Bronchial epithelial cell (primary cell): ENCODE measurements at regions not wholly inside any gene's neighbourhood (a gene's known extent, or its start where the extent isn't known, plus 50 kb on each side); places are given as distances from the start of the nearest gene placed in this dataset.

Experiments used
- DNase-seq: peaks from one replicate; pipeline ENCODE4 v3.0.0-alpha.2; 2010; ENCODE audit warnings: low read depth
- FAIRE-seq: peaks from 2 replicates; lab custom pipeline; 2011; peaks lifted over from hg19 to GRCh38; lab: Jason Lieb, UNC
- H3K27me3 ChIP-seq: 2 replicates; pipeline ENCODE4 v1.5.1; 2011; ENCODE audit warnings: low read length; ENCODE audit not compliant: control insufficient read depth, insufficient read depth
- H3K36me3 ChIP-seq: 2 replicates; pipeline ENCODE4 v1.5.1; 2011; ENCODE audit warnings: low read length; ENCODE audit not compliant: control insufficient read depth, insufficient read depth
- H3K4me3 ChIP-seq: 2 replicates; pipeline ENCODE4 v1.5.1; 2011; ENCODE audit warnings: mild to moderate bottlenecking, low read depth, low read length, control low read depth
- TF ChIP-seq, protein P1 (sequence below): IDR thresholded peaks from 2 replicates; pipeline ENCODE4 v1.5.1; 2011; ENCODE audit warnings: mild to moderate bottlenecking, moderate library complexity, low read length, control low read depth, inconsistent platforms; ENCODE audit not compliant: insufficient read depth, severe bottlenecking

DNA sequence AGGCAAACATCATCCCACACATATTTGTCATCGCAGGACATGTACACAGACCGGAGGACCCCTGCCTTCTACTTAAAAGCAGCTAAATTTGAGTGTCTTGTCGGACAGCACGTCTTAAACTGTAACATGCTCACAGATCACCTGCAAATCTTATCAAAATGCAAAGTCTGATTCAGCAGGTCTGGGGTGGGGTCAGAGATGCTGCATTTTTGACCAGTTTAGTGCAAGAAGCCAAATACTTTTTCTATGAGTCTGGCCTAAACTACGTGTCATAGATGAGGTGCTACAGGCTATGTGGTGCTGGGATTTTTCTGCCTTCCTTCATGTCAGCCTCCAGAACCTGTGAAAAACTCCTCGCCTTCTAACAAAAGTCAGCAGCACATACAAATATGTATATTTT lies 178.8 kb upstream of the LHX5 start:
- no peak for FAIRE-seq
- H3K4me3 ChIP-seq: no peak overlapping the region
- peak; percentile 8 for DNase-seq
- no peaks in the 10 kb centered on the region for H3K27me3 ChIP-seq
- no peaks in the 10 kb centered on the region for H3K36me3 ChIP-seq
- TF ChIP-seq, protein P1, sequence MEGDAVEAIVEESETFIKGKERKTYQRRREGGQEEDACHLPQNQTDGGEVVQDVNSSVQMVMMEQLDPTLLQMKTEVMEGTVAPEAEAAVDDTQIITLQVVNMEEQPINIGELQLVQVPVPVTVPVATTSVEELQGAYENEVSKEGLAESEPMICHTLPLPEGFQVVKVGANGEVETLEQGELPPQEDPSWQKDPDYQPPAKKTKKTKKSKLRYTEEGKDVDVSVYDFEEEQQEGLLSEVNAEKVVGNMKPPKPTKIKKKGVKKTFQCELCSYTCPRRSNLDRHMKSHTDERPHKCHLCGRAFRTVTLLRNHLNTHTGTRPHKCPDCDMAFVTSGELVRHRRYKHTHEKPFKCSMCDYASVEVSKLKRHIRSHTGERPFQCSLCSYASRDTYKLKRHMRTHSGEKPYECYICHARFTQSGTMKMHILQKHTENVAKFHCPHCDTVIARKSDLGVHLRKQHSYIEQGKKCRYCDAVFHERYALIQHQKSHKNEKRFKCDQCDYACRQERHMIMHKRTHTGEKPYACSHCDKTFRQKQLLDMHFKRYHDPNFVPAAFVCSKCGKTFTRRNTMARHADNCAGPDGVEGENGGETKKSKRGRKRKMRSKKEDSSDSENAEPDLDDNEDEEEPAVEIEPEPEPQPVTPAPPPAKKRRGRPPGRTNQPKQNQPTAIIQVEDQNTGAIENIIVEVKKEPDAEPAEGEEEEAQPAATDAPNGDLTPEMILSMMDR: no peak

DNA sequence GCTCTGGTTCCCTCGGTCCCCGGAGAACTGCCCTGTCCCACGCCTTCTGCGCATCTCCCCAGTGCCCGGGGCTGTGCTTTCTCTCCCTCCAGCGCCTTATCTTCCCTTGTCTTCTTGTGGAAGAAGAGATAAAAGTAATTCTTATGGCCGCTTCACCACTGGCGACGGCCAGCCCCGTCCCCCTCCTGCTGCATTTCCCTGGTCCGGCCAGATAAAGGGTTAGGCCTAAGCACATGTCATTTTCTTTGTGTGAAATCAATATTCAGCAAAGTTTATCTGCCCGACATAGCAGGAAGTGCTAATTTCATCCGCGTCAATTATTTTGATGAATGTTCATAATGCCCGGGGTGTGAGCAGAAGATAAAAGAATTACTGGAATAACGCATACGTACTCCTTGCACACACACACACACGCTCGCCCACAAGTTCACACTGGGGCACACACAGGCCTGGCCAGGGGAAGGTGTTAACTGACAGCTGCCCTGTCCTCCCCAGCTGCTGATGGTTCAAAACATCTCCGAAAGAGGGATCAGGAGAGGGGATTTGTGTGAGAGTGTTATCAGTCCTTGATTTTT lies 177.7 kb upstream of the LHX5 start:
- no peaks in the 10 kb centered on the region for H3K27me3 ChIP-seq
- H3K36me3 ChIP-seq: no peaks in the 10 kb centered on the region
- no peak overlapping the region for H3K4me3 ChIP-seq
- DNase-seq (no peak), FAIRE-seq (no peak)
- TF ChIP-seq, protein P1: no peak

DNA sequence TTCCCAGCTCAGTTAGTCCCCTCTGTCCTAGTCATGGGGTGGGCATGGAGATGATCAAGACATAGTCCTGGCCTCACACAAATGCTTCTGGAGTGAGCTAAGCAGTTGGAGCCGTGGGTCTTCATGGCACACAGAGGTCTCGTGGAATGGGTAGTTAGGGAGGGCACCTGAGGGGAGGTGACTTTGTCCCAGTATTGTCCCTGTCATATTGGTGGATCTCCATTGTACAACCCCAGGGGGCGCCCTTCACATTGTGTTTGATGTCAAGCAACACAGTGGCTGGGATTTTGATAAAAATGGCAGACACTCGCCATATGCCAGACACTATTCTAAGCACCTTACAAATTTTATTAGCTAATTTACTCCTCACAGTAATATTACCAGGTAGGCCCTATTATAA lies 175.4 kb upstream of the LHX5 start:
- TF ChIP-seq, protein P1: no peak
- DNase-seq (no peak), FAIRE-seq (peak; percentile 40)
- H3K4me3 ChIP-seq: no peak overlapping the region
- H3K36me3 ChIP-seq: no peaks in the 10 kb centered on the region
- H3K27me3 ChIP-seq: no peaks in the 10 kb centered on the region

DNA sequence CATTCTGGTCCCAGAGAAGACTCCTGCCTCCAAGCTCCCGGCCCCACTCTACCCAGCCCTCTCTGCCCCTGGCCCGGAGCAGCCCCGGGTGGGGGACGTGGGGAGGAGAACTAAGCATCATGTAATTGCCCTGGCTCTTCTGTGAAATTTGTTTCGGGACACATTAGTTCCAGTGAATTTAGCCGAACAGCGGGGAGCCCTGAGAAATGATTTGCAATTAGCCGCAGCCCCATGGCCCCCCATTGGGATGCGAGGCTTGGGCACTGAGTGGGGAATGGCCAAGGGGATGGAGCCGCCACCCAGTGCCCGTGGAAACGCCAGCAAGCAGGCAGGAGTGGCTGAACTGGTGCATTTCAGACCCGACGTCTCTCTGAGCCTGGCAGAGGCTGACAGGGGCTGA lies 173.9 kb upstream of the LHX5 start:
- no peaks in the 10 kb centered on the region for H3K36me3 ChIP-seq
- FAIRE-seq: no peak
- no peak overlapping the region for H3K4me3 ChIP-seq
- H3K27me3 ChIP-seq: no peaks in the 10 kb centered on the region
- no peak for DNase-seq
- TF ChIP-seq, protein P1: no peak

DNA sequence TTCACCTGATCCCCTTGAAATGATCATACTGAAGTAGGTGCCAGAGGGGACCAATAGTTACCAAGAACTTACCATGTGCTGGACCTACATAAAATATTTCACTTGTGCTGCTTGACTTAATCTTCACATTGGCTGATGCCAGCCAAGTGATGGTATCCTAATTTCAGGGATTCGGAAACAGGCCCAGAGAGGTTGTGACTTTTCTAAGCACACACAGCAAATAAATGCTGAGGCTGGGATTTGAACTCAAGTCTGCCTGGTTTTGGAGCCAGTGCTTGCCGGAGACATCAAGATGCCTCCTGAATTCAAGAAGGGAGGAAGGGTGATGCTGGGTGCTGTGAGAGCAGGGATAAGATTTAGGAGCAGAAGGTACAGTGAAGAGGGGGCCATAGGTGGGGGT lies 173.5 kb upstream of the LHX5 start:
- TF ChIP-seq, protein P1: no peak
- no peak for FAIRE-seq
- no peaks in the 10 kb centered on the region for H3K36me3 ChIP-seq
- no peak overlapping the region for H3K4me3 ChIP-seq
- no peaks in the 10 kb centered on the region for H3K27me3 ChIP-seq
- no peak for DNase-seq
